ENCODE measurements at regions not wholly inside any gene's neighbourhood (a gene's known extent, or its start where the extent isn't known, plus 50 kb on each side); places are given as distances from the start of the nearest gene placed in this dataset.
"Not testable (repeated sequence)": the region's sequence is repeated elsewhere in the genome, so short reads cannot be mapped to it uniquely, and the experiment has no call there.

- no peak for DNase-seq
These were observed 649.6 kb downstream of the TNS3 start for GRCh38 chr7:46932306-46932675.

DNA sequence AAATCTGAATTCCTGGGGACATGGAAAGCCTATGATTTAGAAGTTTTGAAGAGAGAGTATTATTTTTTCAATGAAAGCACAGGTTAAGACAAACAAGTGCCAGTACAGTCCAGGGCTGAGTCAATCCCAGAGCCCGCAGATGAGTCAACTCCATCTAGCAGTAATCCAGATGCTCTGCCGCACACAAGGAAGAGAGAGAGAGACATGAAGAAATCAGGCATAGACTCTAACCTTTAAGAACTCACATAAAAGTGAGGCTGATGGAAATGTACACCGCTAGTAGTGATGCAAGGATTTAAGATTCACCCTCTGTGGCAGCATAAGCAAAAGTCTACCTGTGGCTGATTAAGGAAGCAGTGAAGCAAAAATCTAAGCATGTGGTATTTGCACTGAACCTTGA lies 651.5 kb downstream of the TNS3 start:
- no peak for DNase-seq

GRCh38 chr7:46929359-46929758 lies 652.6 kb downstream of the TNS3 start:
- DNase-seq, result no peak

DNA sequence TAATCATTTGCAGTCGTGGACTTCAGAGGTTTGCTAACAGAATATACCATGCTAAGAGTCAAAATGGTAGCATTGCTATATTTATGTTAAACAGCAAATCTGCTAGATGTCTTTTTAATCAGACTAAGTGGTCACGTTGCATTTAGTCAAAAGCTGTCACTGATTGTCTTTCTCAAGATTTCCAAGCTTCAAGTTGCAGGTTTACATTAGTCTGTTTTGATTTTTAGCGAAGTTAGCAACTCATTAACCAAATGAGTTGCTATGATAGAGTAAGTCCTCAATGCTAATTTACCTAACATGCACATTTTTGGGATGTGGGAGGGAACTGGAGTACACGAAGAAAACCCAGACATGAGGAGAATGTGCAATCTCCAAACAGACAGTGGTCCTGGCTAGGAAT lies 653.2 kb downstream of the TNS3 start:
- no peak for DNase-seq

GRCh38 chr7:46927131-46927810 lies 654.6 kb downstream of the TNS3 start:
- DNase-seq, result no peak

DNA sequence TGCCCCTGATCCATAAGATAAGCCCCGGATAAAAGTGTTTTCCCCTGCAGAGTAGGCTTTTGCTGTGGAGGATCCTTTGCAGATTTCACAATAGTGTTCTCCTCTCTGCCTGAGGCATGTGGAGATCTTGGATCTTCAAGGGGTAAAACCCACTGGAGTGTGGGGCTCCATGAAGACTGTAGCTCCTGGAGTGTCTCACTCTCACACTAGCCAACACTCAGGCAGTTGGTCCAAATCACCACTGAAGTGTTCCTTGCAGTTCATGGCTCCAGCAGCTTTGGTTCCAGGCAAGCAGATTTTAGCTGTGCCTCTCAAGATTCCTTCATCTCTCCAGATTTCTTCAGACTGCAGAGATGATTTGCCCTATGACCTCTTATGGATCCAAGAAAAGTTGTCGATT lies 665.3 kb downstream of the TNS3 start:
- DNase-seq, result no peak

DNA sequence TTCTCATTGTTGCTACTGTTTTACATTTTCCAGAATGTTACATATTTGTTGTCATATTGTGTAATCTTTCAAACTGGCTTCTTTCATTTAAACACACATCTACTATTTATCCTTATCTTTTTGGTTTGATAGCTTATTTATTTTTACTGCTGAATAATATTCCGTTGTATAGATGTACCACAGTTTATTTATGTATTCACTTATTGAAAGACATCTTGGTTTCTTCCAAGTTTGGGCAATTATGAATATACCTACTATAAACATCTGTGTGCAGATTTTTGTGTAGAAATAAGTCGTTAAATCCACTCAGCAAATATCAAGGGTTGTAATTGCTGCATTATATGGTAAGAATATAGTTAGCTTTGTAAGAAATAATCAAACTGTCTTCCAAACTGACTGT lies 669.2 kb downstream of the TNS3 start:
- DNase-seq, result no peak

DNA sequence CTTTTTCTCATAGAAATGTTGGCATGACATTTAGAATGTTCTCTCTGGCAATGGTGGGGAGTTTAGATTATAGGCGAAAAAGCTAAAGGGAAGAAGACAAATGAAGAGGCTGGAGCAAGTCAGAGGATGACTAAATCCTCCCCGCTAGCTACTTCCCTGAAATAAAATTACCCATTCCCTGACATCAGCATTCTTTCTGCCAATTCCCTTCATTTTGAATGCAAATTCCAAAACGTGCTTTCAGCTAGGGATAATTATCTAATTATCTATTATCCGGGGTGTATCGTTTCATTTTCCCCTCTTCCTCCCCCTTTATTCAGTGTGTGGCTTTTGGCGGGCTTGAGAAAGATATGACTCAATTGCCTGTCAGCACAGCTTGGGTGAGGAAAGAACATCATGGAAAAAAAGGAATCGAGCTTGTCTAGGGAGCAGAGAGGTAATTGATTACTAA lies 672.3 kb downstream of the TNS3 start:
- DNase-seq, result no peak

- no peak for DNase-seq
These were observed 673.1 kb downstream of the TNS3 start for GRCh38 chr7:46908770-46909169.

DNA sequence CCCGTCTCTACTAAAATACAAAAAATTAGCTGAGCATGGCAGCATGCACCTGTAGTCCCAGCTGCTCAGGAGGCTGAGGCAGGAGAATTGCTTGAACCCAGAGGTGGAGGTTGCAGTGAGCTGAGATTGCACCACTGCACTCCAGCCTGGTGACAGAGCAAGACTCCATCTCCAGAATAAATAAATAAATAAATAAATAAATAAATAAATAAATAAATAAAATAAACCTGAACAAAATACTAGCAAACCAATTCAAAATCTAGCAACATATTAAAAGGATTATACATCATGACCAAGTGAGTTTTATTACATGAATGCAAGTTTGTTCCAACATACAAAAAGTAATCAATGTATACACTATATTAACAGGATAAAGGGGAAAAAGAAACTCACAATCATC lies 677.4 kb downstream of the TNS3 start:
- DNase-seq, result not testable (repeated sequence)

- DNase-seq, result no peak
These were observed 679.4 kb downstream of the TNS3 start for GRCh38 chr7:46902463-46902862.

- DNase-seq, result no peak
These were observed 681.3 kb downstream of the TNS3 start for GRCh38 chr7:46900312-46901263.

DNA sequence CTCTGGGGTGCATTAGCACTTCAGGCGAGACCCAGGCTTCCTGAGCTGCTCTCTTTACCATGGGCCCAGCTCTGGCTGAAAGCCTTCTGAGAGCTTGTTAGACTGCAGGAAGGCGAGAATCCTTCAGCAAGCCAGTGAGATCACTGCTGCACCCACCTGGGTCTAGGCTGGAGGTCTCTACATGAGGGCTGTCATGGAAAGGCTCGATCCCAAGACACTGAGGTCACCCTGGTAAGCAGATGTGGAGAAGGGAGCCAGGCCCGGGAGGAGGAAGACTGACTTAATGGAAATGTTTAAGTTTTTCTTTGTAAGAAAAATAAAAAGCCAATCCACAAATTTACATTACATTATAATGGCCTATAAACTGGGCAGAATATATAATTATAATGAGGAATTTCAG lies 684.5 kb downstream of the TNS3 start:
- DNase-seq, result no peak

DNA sequence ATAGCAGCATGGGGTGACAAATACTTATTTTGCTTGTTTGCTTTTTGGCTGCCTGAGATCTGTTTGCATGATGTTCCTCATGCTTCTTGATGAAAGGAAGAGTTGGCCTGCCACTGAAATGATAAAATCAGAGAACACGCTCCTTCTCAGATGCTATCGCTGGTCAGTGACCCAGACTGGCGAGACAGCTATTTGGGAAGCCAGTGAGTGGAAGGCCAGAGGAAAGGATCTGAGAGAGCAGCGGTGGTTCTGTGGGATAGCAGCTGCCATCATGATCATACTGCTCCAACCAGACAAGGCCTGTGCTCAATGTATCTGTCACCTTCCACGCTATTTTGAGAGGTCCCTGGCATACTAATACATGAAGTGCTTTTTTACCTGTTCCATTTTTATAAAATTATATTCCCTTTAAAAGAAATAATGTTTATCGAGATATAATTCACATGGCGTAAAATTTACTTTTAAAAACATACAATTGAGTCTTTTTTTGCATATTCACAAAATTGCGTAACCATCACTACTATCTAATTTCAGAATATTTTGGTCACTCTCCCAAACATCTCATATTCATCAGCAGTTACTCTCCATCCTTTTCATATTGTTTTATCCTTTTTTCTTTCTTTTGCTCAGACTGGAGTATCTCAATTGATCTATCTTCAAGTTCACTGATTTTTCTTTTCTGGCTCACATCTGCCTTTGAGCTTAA lies 695.1 kb downstream of the TNS3 start:
- DNase-seq, result no peak

DNA sequence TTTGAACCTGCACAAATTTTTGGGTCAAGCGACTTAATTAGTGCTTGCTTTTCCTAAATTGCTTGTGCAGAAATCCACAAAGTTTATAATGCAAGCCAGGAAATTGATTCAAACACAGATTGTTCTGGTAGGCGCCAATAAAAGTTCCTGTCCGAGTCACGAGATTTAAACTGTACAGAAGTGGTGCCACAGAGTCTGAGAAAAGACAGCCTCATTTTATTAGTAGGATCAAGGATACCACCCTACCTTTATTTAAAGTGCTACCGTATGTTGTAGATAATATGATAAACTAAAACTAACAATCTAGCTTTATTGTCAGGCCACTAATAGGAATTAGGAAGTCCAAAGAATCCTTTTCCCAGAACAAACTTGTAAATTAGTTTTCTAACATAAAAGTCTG lies 696.7 kb downstream of the TNS3 start:
- no peak for DNase-seq

- DNase-seq, result no peak
These were observed 700.3 kb downstream of the TNS3 start for GRCh38 chr7:46881507-46882127.

GRCh38 chr7:46880508-46881196 lies 701.3 kb downstream of the TNS3 start:
- no peak for DNase-seq

DNA sequence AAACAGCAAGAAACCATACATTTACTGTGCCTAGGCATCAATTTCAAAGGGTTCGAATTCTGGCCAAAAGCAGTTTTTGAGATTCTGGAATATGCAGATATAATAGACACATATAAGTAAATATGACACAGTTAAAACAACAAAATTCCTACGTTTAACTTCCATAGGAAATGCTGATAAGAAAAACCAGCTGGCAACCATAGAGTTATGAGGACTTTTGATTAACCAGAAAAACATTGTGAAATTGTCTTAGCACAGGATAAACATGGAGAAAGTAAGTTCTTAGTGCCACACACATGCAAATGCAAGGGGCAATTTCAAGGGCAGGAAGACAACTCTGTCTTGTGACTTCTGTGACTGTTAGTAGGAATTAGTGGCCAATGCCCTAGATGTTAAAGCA lies 702.1 kb downstream of the TNS3 start:
- no peak for DNase-seq

DNA sequence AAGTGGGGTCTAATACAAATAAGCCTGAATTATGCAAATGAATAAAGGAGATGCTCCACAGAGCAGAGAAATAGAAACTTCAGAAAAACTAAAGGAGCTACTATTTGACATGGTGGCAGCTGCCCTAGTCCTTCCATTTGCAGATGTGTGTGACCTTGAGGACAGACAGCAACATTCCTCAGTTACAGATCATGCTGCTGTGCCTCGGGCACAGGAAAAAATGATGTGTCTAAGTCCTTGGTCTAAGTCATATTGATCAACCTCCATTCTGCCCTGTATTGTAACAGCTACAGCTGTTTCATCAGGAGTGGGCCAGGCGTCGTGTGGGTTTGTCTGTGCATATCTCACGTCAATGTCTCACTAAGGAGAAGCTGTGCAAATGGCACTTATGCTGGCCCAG lies 710.4 kb downstream of the TNS3 start:
- DNase-seq, result no peak

DNA sequence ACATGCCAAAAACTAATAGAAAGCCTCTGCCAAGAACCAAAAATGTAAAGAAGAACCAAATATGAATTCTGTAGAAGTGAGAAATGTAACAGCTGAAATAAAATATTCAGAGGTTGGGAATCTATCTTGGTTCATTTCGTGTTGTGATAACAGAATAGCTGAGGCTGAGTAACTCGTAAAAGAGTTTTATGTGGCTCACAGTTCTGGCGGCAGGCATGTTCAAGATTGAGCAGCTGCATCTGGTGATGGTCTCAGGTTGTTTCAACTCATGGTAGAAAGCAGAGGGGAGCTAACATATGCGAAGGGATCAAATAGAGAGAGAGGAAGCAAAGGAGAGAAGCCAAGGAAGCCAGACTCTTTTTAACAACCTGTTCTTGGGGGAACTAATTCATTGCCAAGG lies 717.2 kb downstream of the TNS3 start:
- no peak for DNase-seq

- DNase-seq, result no peak
These were observed 721.9 kb downstream of the TNS3 start for GRCh38 chr7:46859963-46860475.

GRCh38 chr7:46855851-46856250 lies 726.1 kb downstream of the TNS3 start:
- DNase-seq, result no peak
